Gastroesophageal sphincter (tissue), 3 donors: ENCODE measurements at regions not wholly inside any gene's neighbourhood (a gene's known extent, or its start where the extent isn't known, plus 50 kb on each side); places are given as distances from the start of the nearest gene placed in this dataset.

ENCODE experiments used
- CTCF ChIP-seq, 4 experiments: fragments of 200-600 bp in 2 of 4; fragments of 450-650 bp in 2 of 4; sonication (generic) in 1 of 4; IDR thresholded peaks; one replicate each; pipeline ENCODE4 v1.5.1; 2017 to 2019; ENCODE audit warnings: antibody characterized with exemption in 4 of 4, mild to moderate bottlenecking in 2 of 4, moderate library complexity in 2 of 4
- EP300 ChIP-seq: sonication (generic); formaldehyde crosslinking; IDR thresholded peaks from one replicate; pipeline ENCODE4 v1.6.1; 2017; ENCODE audit warnings: antibody characterized with exemption, mild to moderate bottlenecking
- POLR2A ChIP-seq, 2 donors: fragments of 450-650 bp; IDR thresholded peaks; one replicate each; pipeline ENCODE4 v1.6.1; 2017; ENCODE audit warnings: antibody characterized with exemption in 2 of 2, mild to moderate bottlenecking in 2 of 2, moderate library complexity in 1 of 2
- POLR2AphosphoS5 ChIP-seq: sonication (generic); formaldehyde crosslinking; IDR thresholded peaks from one replicate; pipeline ENCODE4 v1.6.1; 2017; ENCODE audit warnings: antibody characterized with exemption

GRCh38 chr5:67678594-67678993 lies 482.0 kb upstream of the CD180 start:
- TF ChIP-seq CTCF (IDR thresholded peaks at IDR 0.05) (no peak), EP300 (no peak), POLR2AphosphoS5 (no peak), POLR2A (IDR thresholded peaks at IDR 0.05) (no peak)
